ENCODE measurements at regions not wholly inside any gene's neighbourhood (a gene's known extent, or its start where the extent isn't known, plus 50 kb on each side); places are given as distances from the start of the nearest gene placed in this dataset.

GRCh38 chr9:117828466-117828865 lies 124.3 kb downstream of the TLR4 start:
- TF ChIP-seq CTCF (IDR thresholded peaks at IDR 0.05; ENCODE audit: low read depth, low read length) (no peak), MYC (IDR thresholded peaks at IDR 0.05; ENCODE audit: low read depth, low read length) (no peak), MAX (IDR thresholded peaks at IDR 0.05; ENCODE audit: low read depth, low read length) (no peak), POLR2A (IDR thresholded peaks at IDR 0.05; ENCODE audit: extremely low read depth, insufficient read length) (no peak)
